OCI-LY7 (cell line): ENCODE measurements at regions not wholly inside any gene's neighbourhood (a gene's known extent, or its start where the extent isn't known, plus 50 kb on each side); places are given as distances from the start of the nearest gene placed in this dataset.

Experiments
- BruUV-seq: library from RNA; stranded (reverse); fragments of 400-500 nt; replicated peaks from 2 replicates; lab custom pipeline; 2021; lab: Mats Ljungman, UMichigan
- CTCF ChIA-PET: fragments of 300-600 bp; sonication (Branson Sonifier 250); formaldehyde crosslinking; loops from one replicate; lab custom pipeline; 2022; ENCODE audit warnings: antibody characterized with exemption; ENCODE audit not compliant: unreplicated experiment; lab: Charles Lee
- POLR2A ChIA-PET: fragments of 300-600 bp; sonication (Branson Sonifier 250); formaldehyde crosslinking; loops from one replicate; lab custom pipeline; 2022; ENCODE audit warnings: antibody characterized with exemption; lab: Charles Lee
- DNase-seq: peaks from one replicate; pipeline ENCODE4 v3.0.0-alpha.2; 2015; ENCODE audit warnings: low spot score
- H2AFZ ChIP-seq: fragments of 200-600 bp; sonication (generic), shearing (Covaris generic); 2 replicates; pipeline ENCODE4 v1.6.1; 2014; ENCODE audit warnings: mild to moderate bottlenecking, antibody characterized with exemption, low read length, moderate library complexity
- H3K27ac ChIP-seq: fragments of 200-600 bp; sonication (generic); 2 replicates; pipeline ENCODE4 v1.5.1; 2014; ENCODE audit warnings: mixed run types, low read depth, mild to moderate bottlenecking, moderate library complexity, low read length, inconsistent platforms; ENCODE audit not compliant: poor library complexity, severe bottlenecking
- H3K36me3 ChIP-seq: fragments of 200-600 bp; sonication (generic); 2 replicates; pipeline ENCODE4 v1.6.1; 2014; ENCODE audit warnings: mild to moderate bottlenecking, antibody characterized with exemption, low read length, moderate library complexity, mixed read lengths; ENCODE audit not compliant: insufficient read depth
- H3K4me1 ChIP-seq: fragments of 200-600 bp; sonication (generic); 2 replicates; pipeline ENCODE4 v1.5.1; 2014; ENCODE audit warnings: mild to moderate bottlenecking, low read length; ENCODE audit not compliant: insufficient read depth, poor library complexity, severe bottlenecking
- H3K4me2 ChIP-seq: fragments of 200-600 bp; sonication (generic); 2 replicates; pipeline ENCODE4 v1.6.1; 2014; ENCODE audit warnings: mild to moderate bottlenecking, low read length
- H3K4me3 ChIP-seq: fragments of 200-600 bp; sonication (generic); 2 replicates; pipeline ENCODE4 v1.5.1; 2014; ENCODE audit warnings: mild to moderate bottlenecking, low read depth, low read length; ENCODE audit not compliant: poor library complexity, severe bottlenecking
- H3K79me2 ChIP-seq: fragments of 200-600 bp; sonication (generic); 2 replicates; pipeline ENCODE4 v1.6.1; 2016; ENCODE audit warnings: low read depth, mild to moderate bottlenecking, low read length, moderate library complexity, mixed read lengths; ENCODE audit not compliant: insufficient read depth
- H3K9me2 ChIP-seq: fragments of 200-600 bp; sonication (generic); 2 replicates; pipeline ENCODE4 v1.6.1; 2016; ENCODE audit warnings: mild to moderate bottlenecking, low read length, mixed read lengths; ENCODE audit not compliant: insufficient read depth
- H3K9me3 ChIP-seq: fragments of 200-600 bp; sonication (generic); 2 replicates; pipeline ENCODE4 v1.6.1; 2014; ENCODE audit warnings: mild to moderate bottlenecking, mixed run types, low read length, mixed read lengths
- H4K20me1 ChIP-seq: fragments of 200-600 bp; sonication (generic); 2 replicates; pipeline ENCODE4 v1.6.1; 2014; ENCODE audit warnings: mild to moderate bottlenecking, antibody characterized with exemption, low read length, moderate library complexity, mixed read lengths; ENCODE audit not compliant: insufficient read depth
- CTCF ChIP-seq: fragments of 200-600 bp; sonication (generic); conservative IDR thresholded peaks from 2 replicates; pipeline ENCODE4 v1.5.1; 2014; ENCODE audit warnings: mild to moderate bottlenecking, antibody characterized with exemption, low read length, moderate library complexity, mixed read lengths
- EZH2phosphoT487 ChIP-seq: fragments of 200-600 bp; sonication (generic); IDR thresholded peaks from 2 replicates; pipeline ENCODE4 v1.6.1; 2018; ENCODE audit warnings: low read depth, borderline replicate concordance, mild to moderate bottlenecking, mixed run types, antibody characterized with exemption, low read length, moderate library complexity, mixed read lengths
- intact Hi-C: fragments of 100-400 bp; cut with micrococcal nuclease; formaldehyde crosslinking; loops from one replicate; pipeline ENCODE4 v1.10.0; 2022; ENCODE audit not compliant: unreplicated experiment

GRCh38 chr6:27061235-27061993, 186.1 kb upstream of the PRSS16 start:
- Histone ChIP-seq H3K36me3 (no peaks in the 10 kb centered on the region), H3K4me1 (no peaks in the 10 kb centered on the region), H3K79me2 (no peaks in the 10 kb centered on the region), H3K4me3 (no peak overlapping the region), H3K9me3 (no peaks in the 10 kb centered on the region), H3K4me2 (no peak overlapping the region), H3K9me2 (no peaks in the 10 kb centered on the region; the same call in 1 of the 2 replicates), H2AFZ (no peak overlapping the region), H4K20me1 (no peaks in the 10 kb centered on the region), H3K27ac (no peak overlapping the region)
- TF ChIP-seq EZH2phosphoT487 (no peak), CTCF (no peak)
- ChIA-PET CTCF (no interaction called here), POLR2A (no interaction called here)
- intact Hi-C loops = no loop called here
- DNase-seq = no peak
- no TSS peak for BruUV-seq

GRCh38 chr6:27062755-27063154, 184.7 kb upstream of the PRSS16 start:
- DNase-seq = no peak
- no peak overlapping the region for H3K27ac ChIP-seq
- H4K20me1 ChIP-seq = no peaks in the 10 kb centered on the region
- no peaks in the 10 kb centered on the region for H3K36me3 ChIP-seq
- TF ChIP-seq EZH2phosphoT487 = no peak
- TF ChIP-seq CTCF = no peak
- no peak overlapping the region for H2AFZ ChIP-seq
- intact Hi-C loops = no loop called here
- no peaks in the 10 kb centered on the region for H3K79me2 ChIP-seq
- H3K9me3 ChIP-seq = no peaks in the 10 kb centered on the region
- H3K4me2 ChIP-seq = no peak overlapping the region
- H3K4me3 ChIP-seq = no peak overlapping the region
- H3K9me2 ChIP-seq = no peaks in the 10 kb centered on the region; the same call in 1 of the 2 replicates
- no TSS peak for BruUV-seq
- ChIA-PET POLR2A (interaction anchor here (0.5 to 0.6 kb wide), 2 partner anchors 474 to 813 kb away, joined by 3 to 9 read pairs; no protein-coding TSS in a partner anchor), CTCF (no interaction called here)
- no peaks in the 10 kb centered on the region for H3K4me1 ChIP-seq

GRCh38 chr6:27065183-27065582, 182.3 kb upstream of the PRSS16 start:
- no peak for TF ChIP-seq CTCF
- no peak for TF ChIP-seq EZH2phosphoT487

More at GRCh38 chr6:27065183-27065582, 182.3 kb upstream of the PRSS16 start:
- Histone ChIP-seq H3K36me3 (no peaks in the 10 kb centered on the region), H3K79me2 (no peaks in the 10 kb centered on the region), H3K4me2 (no peak overlapping the region), H3K27ac (no peak overlapping the region), H3K9me2 (no peaks in the 10 kb centered on the region; the same call in 1 of the 2 replicates), H3K4me1 (no peaks in the 10 kb centered on the region), H3K4me3 (no peak overlapping the region), H2AFZ (no peak overlapping the region), H3K9me3 (no peaks in the 10 kb centered on the region), H4K20me1 (no peaks in the 10 kb centered on the region)
- intact Hi-C loops = no loop called here
- no peak for DNase-seq
- ChIA-PET POLR2A (no interaction called here), CTCF (no interaction called here)
- BruUV-seq = no TSS peak
